ENCODE measurements at regions not wholly inside any gene's neighbourhood (a gene's known extent, or its start where the extent isn't known, plus 50 kb on each side); places are given as distances from the start of the nearest gene placed in this dataset.
A peak's percentile ranks its signal among the peaks of the same experiment; 100 is the strongest.
"Not testable (repeated sequence)": the region's sequence is repeated elsewhere in the genome, so short reads cannot be mapped to it uniquely, and the experiment has no call there.

GRCh38 chr12:116327992-116328391 lies 50.5 kb upstream of the MED13L start:
- not testable (repeated sequence) for DNase-seq

- no peak for DNase-seq
Measured at GRCh38 chr12:116331876-116332275, 54.4 kb upstream of the MED13L start.

GRCh38 chr12:116332705-116333380 lies 55.4 kb upstream of the MED13L start:
- DNase-seq, result no peak

- no peak for DNase-seq
Measured at GRCh38 chr12:116333402-116333801, 55.9 kb upstream of the MED13L start.

- no peak for DNase-seq
Measured at GRCh38 chr12:116336542-116337065, 59.1 kb upstream of the MED13L start.

GRCh38 chr12:116337312-116337711 lies 59.8 kb upstream of the MED13L start:
- DNase-seq, result no peak

GRCh38 chr12:116338064-116338846 lies 60.8 kb upstream of the MED13L start:
- no peak for DNase-seq

GRCh38 chr12:116339062-116339461 lies 61.6 kb upstream of the MED13L start:
- no peak for DNase-seq

GRCh38 chr12:116339800-116340371 lies 62.4 kb upstream of the MED13L start:
- DNase-seq, result no peak

- DNase-seq, result no peak
Measured at GRCh38 chr12:116343331-116343884, 65.9 kb upstream of the MED13L start.

- no peak for DNase-seq
Measured at GRCh38 chr12:116346222-116346621, 68.7 kb upstream of the MED13L start.

GRCh38 chr12:116346741-116347140 lies 69.2 kb upstream of the MED13L start:
- DNase-seq, result no peak

GRCh38 chr12:116347265-116347664 lies 69.8 kb upstream of the MED13L start:
- no peak for DNase-seq

GRCh38 chr12:116352315-116352835 lies 74.9 kb upstream of the MED13L start:
- no peak for DNase-seq

- no peak for DNase-seq
Measured at GRCh38 chr12:116353958-116354357, 76.5 kb upstream of the MED13L start.

GRCh38 chr12:116354534-116354933 lies 77.0 kb upstream of the MED13L start:
- DNase-seq, result no peak

- no peak for DNase-seq
Measured at GRCh38 chr12:116354950-116355783, 77.7 kb upstream of the MED13L start.

GRCh38 chr12:116358536-116358892 lies 81.0 kb upstream of the MED13L start:
- no peak for DNase-seq

GRCh38 chr12:116358893-116359761 lies 81.6 kb upstream of the MED13L start:
- DNase-seq, result peak; percentile 51

- no peak for DNase-seq
Measured at GRCh38 chr12:116360579-116361413, 83.3 kb upstream of the MED13L start.
